NCI-H1436 (cell line): ENCODE measurements at regions not wholly inside any gene's neighbourhood (a gene's known extent, or its start where the extent isn't known, plus 50 kb on each side); places are given as distances from the start of the nearest gene placed in this dataset.
"Not testable (repeated sequence)": the region's sequence is repeated elsewhere in the genome, so short reads cannot be mapped to it uniquely, and the experiment has no call there.

Experiments
- DNase-seq: peaks from one replicate; lab custom pipeline; 2025; lab: John Stamatoyannopoulos, UW

GRCh38 chr3:124636101-124636862 is 94.0 kb upstream of the UMPS start:
- no peak for DNase-seq

GRCh38 chr3:124636863-124637296 is 93.4 kb upstream of the UMPS start:
- no peak for DNase-seq

- DNase-seq = no peak
Measured at GRCh38 chr3:124639406-124640237, 90.6 kb upstream of the UMPS start.

GRCh38 chr3:124640635-124641306 is 89.5 kb upstream of the UMPS start:
- no peak for DNase-seq

- DNase-seq = no peak
Measured at GRCh38 chr3:124643453-124643852, 86.8 kb upstream of the UMPS start.

GRCh38 chr3:124646186-124646585 is 84.1 kb upstream of the UMPS start:
- not testable (repeated sequence) for DNase-seq

GRCh38 chr3:124648551-124648950 is 81.7 kb upstream of the UMPS start:
- DNase-seq = no peak

GRCh38 chr3:124650798-124651197 is 79.5 kb upstream of the UMPS start:
- no peak for DNase-seq

GRCh38 chr3:124651416-124651815 is 78.8 kb upstream of the UMPS start:
- not testable (repeated sequence) for DNase-seq

- DNase-seq = no peak
Measured at GRCh38 chr3:124652009-124652408, 78.2 kb upstream of the UMPS start.

- no peak for DNase-seq
Measured at GRCh38 chr3:124653071-124653796, 77.0 kb upstream of the UMPS start.

GRCh38 chr3:124653797-124654469 is 76.3 kb upstream of the UMPS start:
- no peak for DNase-seq

- no peak for DNase-seq
Measured at GRCh38 chr3:124654470-124654845, 75.8 kb upstream of the UMPS start.

- DNase-seq = no peak
Measured at GRCh38 chr3:124656531-124656930, 73.7 kb upstream of the UMPS start.

- no peak for DNase-seq
Measured at GRCh38 chr3:124657138-124657537, 73.1 kb upstream of the UMPS start.

- DNase-seq = no peak
Measured at GRCh38 chr3:124658270-124658669, 72.0 kb upstream of the UMPS start.

GRCh38 chr3:124659175-124659574 is 71.1 kb upstream of the UMPS start:
- no peak for DNase-seq

- no peak for DNase-seq
Measured at GRCh38 chr3:124660599-124660998, 69.7 kb upstream of the UMPS start.

GRCh38 chr3:124663690-124664089 is 66.6 kb upstream of the UMPS start:
- no peak for DNase-seq

GRCh38 chr3:124664804-124665203 is 65.4 kb upstream of the UMPS start:
- no peak for DNase-seq

GRCh38 chr3:124666067-124666466 is 64.2 kb upstream of the UMPS start:
- no peak for DNase-seq

GRCh38 chr3:124669470-124669869 is 60.8 kb upstream of the UMPS start:
- DNase-seq = no peak
